Mesenchymal stem cell (in vitro differentiated cells and primary cell): ENCODE measurements at regions not wholly inside any gene's neighbourhood (a gene's known extent, or its start where the extent isn't known, plus 50 kb on each side); places are given as distances from the start of the nearest gene placed in this dataset.

Experiments used
- DNase-seq: peaks from one replicate; pipeline ENCODE4 v3.0.0-alpha.2; 2013
- H2AFZ ChIP-seq: one replicate; pipeline ENCODE4 v1.6.1; 2013; ENCODE audit warnings: low read depth, mild to moderate bottlenecking, control low read depth, inconsistent platforms, low read length, moderate library complexity
- H2AK5ac ChIP-seq: 2 replicates; pipeline ENCODE4 v1.6.1; 2013; ENCODE audit warnings: low read length, moderate library complexity, mild to moderate bottlenecking, inconsistent platforms; ENCODE audit not compliant: severe bottlenecking
- H2BK120ac ChIP-seq: one replicate; pipeline ENCODE4 v1.6.1; 2013; ENCODE audit warnings: low read depth, mild to moderate bottlenecking, inconsistent platforms, low read length, moderate library complexity
- H2BK12ac ChIP-seq, 2 experiments: one replicate each; pipeline ENCODE4 v1.6.1; 2013; ENCODE audit warnings: inconsistent platforms in 2 of 2, low read length in 2 of 2, mild to moderate bottlenecking in 2 of 2, moderate library complexity in 2 of 2, control low read depth in 1 of 2
- H2BK15ac ChIP-seq: one replicate; pipeline ENCODE4 v1.6.1; 2013; ENCODE audit warnings: mild to moderate bottlenecking, low read depth, inconsistent platforms; ENCODE audit not compliant: poor library complexity, severe bottlenecking
- H2BK5ac ChIP-seq: 2 replicates; pipeline ENCODE4 v1.6.1; 2013; ENCODE audit warnings: low read depth, mild to moderate bottlenecking, low read length, control low read depth, inconsistent platforms; ENCODE audit not compliant: poor library complexity, severe bottlenecking
- H3K14ac ChIP-seq, 2 experiments: one replicate each; pipeline ENCODE4 v1.6.1; 2013; ENCODE audit warnings: inconsistent platforms in 2 of 2, low read length in 2 of 2, control low read depth in 1 of 2, mild to moderate bottlenecking in 1 of 2, moderate library complexity in 1 of 2
- H3K18ac ChIP-seq, 2 experiments: one replicate each; pipeline ENCODE4 v1.6.1; 2013; ENCODE audit warnings: inconsistent platforms in 2 of 2, low read length in 2 of 2, control low read depth in 1 of 2, low read depth in 1 of 2, mild to moderate bottlenecking in 1 of 2
- H3K23ac ChIP-seq, 2 experiments: one replicate each; pipeline ENCODE4 v1.6.1; 2013; ENCODE audit warnings: inconsistent platforms in 2 of 2, low read length in 2 of 2, mild to moderate bottlenecking in 2 of 2, moderate library complexity in 2 of 2, control low read depth in 1 of 2
- H3K27ac ChIP-seq: 2 replicates; pipeline ENCODE4 v1.5.1; 2013; ENCODE audit warnings: mild to moderate bottlenecking, moderate library complexity, low read length, control low read depth, inconsistent platforms; ENCODE audit not compliant: poor library complexity, severe bottlenecking
- H3K27me3 ChIP-seq, 2 experiments: 2 replicates each; pipeline versions ENCODE4 v1.6.1 to v1.7.0; 2013; ENCODE audit warnings: low read length in 2 of 2, mild to moderate bottlenecking in 2 of 2, moderate library complexity in 2 of 2, control low read depth in 1 of 2, inconsistent platforms in 1 of 2; ENCODE audit not compliant: control insufficient read depth in 1 of 2, insufficient read depth in 1 of 2
- H3K36me3 ChIP-seq, 2 experiments: 2 replicates each; pipeline versions ENCODE4 v1.6.1 to v1.7.0; 2013; ENCODE audit warnings: low read length in 2 of 2, control low read depth in 1 of 2, inconsistent platforms in 1 of 2, low read depth in 1 of 2, mild to moderate bottlenecking in 1 of 2; ENCODE audit not compliant: insufficient read depth in 2 of 2, control insufficient read depth in 1 of 2
- H3K4ac ChIP-seq, 2 experiments: one replicate each; pipeline ENCODE4 v1.6.1; 2013; ENCODE audit warnings: inconsistent platforms in 2 of 2, low read length in 2 of 2, mild to moderate bottlenecking in 2 of 2, moderate library complexity in 2 of 2, control low read depth in 1 of 2, low read depth in 1 of 2
- H3K4me1 ChIP-seq: 2 replicates; pipeline ENCODE4 v1.6.1; 2013; ENCODE audit warnings: low read depth, low read length, control low read depth; ENCODE audit not compliant: control insufficient read depth, insufficient read depth
- H3K4me2 ChIP-seq: 2 replicates; pipeline ENCODE4 v1.6.1; 2013; ENCODE audit warnings: low read length, mild to moderate bottlenecking, inconsistent platforms; ENCODE audit not compliant: poor library complexity, severe bottlenecking
- H3K4me3 ChIP-seq, 2 experiments: 2 replicates each; pipeline versions ENCODE4 v1.5.1 to v1.7.0; 2013; ENCODE audit warnings: low read length in 2 of 2, mild to moderate bottlenecking in 2 of 2, control low read depth in 1 of 2, low read depth in 1 of 2; ENCODE audit not compliant: insufficient read depth in 1 of 2
- H3K79me1 ChIP-seq: replicated peaks from 2 replicates; pipeline ENCODE4 v1.6.1; 2013; ENCODE audit warnings: mild to moderate bottlenecking, control low read depth, low read length, inconsistent platforms; ENCODE audit not compliant: poor library complexity, severe bottlenecking
- H3K9ac ChIP-seq: 2 replicates; pipeline ENCODE4 v1.7.0; 2013; ENCODE audit warnings: mild to moderate bottlenecking, low read length, moderate library complexity
- H3K9me3 ChIP-seq: 2 replicates; pipeline ENCODE4 v1.7.0; 2013; ENCODE audit warnings: mild to moderate bottlenecking, low read length; ENCODE audit not compliant: control insufficient read depth
- H4K8ac ChIP-seq: one replicate; pipeline ENCODE4 v1.6.1; 2013; ENCODE audit warnings: inconsistent platforms, mild to moderate bottlenecking, low read length, moderate library complexity
- H4K91ac ChIP-seq: one replicate; pipeline ENCODE4 v1.6.1; 2013; ENCODE audit warnings: mild to moderate bottlenecking, low read length, inconsistent platforms
- WGBS: methylation state at CpG from one replicate; pipeline ENCODE4 v1.1.7; 2013; ENCODE audit warnings: mixed read lengths; 5-methylcytosine and 5-hydroxymethylcytosine counted together

DNA sequence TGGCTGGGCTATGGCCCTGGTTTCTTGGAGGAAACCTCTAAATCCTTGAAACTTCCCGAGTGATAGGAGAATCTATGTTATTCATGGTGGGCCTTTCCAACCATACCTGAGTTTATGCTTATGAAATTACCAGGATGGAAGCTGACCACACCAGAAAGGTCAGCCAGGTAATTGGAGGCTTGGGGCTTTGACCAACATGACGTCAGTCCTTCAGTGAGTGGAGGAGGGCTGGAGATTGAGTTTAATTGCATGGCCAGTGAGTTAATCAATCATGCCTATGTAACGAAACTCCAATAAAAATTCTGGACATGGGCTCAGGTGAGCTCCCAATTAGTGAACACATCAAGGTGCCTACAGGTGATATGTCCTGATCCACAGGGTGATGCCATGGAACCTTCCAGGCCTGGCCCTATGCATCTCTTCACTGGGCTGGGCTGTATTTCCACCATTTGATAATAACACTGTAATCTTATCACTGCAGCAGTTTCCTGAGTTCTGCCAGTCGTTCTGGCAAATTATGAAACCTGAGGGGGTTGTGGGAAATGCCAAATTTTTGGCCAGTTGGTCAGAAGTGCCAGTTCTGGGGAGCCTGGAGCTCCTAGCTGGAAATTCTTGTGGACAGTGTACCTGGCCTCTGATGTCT is 106.5 kb downstream of the CDH26 start:
- DNase-seq, result no peak
- no peak overlapping the region for H3K4ac ChIP-seq
- H3K27me3 ChIP-seq, result peaks cover 7 to 41% of the 10 kb centered on the region in 2 experiments
- no peaks in the 10 kb centered on the region for H3K36me3 ChIP-seq
- 67% methylated on average over 4 of the region's 4 CpGs for WGBS
- no peak overlapping the region for H3K23ac ChIP-seq
- H2BK5ac ChIP-seq, result no peak overlapping the region
- no peak overlapping the region for H3K27ac ChIP-seq
- H3K9ac ChIP-seq, result no peak overlapping the region
- H4K91ac ChIP-seq, result no peak overlapping the region
- H3K4me2 ChIP-seq, result no peak overlapping the region
- H3K9me3 ChIP-seq, result peaks cover 7% of the 10 kb centered on the region
- no peak overlapping the region for H3K14ac ChIP-seq
- H3K79me1 ChIP-seq, result no peaks in the 10 kb centered on the region
- no peak overlapping the region for H2AFZ ChIP-seq
- H2BK120ac ChIP-seq, result no peak overlapping the region
- H3K4me1 ChIP-seq, result peaks cover 13% of the 10 kb centered on the region
- no peak overlapping the region for H3K18ac ChIP-seq
- H3K4me3 ChIP-seq, result no peak overlapping the region
- no peak overlapping the region for H4K8ac ChIP-seq
- H2BK12ac ChIP-seq, result no peak overlapping the region
- no peak overlapping the region for H2AK5ac ChIP-seq
- H2BK15ac ChIP-seq, result no peak overlapping the region

DNA sequence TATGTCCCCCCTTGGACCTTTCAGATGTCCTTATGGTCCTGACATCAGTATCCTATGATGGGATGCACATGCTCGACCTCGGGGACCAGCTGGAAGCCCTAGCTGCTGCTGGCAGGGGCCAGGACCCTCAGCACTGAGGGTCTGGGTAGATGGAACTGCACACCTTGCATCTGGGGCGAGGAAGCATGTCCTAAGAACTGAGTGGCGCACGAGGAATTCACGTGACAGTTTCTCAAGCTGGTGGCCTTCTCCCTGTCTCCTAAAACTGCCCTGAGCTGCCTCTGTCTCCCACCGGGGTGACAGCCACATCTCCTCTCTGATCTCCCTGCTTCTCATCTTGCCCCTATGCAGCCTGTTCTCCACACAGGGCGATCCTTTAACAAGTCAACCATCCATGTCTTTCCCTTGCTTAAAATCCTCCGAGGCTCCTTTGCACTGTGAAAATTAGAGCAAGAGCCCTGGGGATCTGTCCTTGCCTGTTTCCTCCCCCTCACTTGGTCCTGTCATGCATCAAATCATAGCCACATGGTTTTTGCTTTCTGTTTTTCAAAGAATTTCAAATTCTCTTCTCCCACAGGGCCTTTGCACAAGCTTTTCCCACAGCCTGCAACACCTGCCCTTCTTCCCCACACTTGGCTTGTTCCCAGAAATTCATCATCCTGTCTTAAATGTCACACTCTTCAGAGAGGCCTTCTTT is 107.7 kb downstream of the CDH26 start:
- Histone ChIP-seq H3K4ac (no peak overlapping the region), H3K9me3 (peaks cover 7% of the 10 kb centered on the region)
- WGBS, result 87% methylated on average over 9 of the region's 9 CpGs

DNA sequence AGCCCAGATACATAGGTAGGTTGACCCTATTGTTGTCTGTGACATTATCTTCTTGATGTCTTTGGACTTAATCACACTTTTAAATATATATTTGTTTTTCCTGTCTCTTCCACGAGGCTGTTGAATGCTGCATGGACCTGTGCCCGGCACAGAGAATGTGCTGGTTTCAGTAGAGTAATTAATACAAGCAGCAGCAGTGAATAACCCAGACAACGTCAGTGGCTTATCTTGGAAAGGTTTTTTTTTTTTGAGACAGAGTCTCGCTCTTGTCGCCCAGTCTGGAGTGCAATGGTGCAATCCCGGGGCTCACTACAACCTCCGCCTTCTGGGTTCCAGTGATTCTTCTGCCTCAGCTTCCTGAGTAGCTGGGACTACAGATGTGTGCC is 108.2 kb downstream of the CDH26 start:
- no peak for DNase-seq
- Histone ChIP-seq H3K23ac (no peak overlapping the region), H2BK15ac (no peak overlapping the region), H3K27me3 (peaks cover 10 to 54% of the 10 kb centered on the region in 2 experiments), H3K36me3 (no peaks in the 10 kb centered on the region), H3K4me3 (no peak overlapping the region), H2AK5ac (no peak overlapping the region), H3K4ac (no peak overlapping the region), H3K4me2 (no peak overlapping the region), H3K9me3 (peaks cover 7% of the 10 kb centered on the region), H2BK12ac (no peak overlapping the region), H3K79me1 (no peaks in the 10 kb centered on the region), H3K18ac (no peak overlapping the region), H2BK5ac (no peak overlapping the region), H3K9ac (no peak overlapping the region), H3K14ac (no peak overlapping the region), H3K27ac (no peak overlapping the region), H4K8ac (no peak overlapping the region), H3K4me1 (peaks cover 13% of the 10 kb centered on the region), H4K91ac (no peak overlapping the region), H2AFZ (no peak overlapping the region), H2BK120ac (no peak overlapping the region)
- WGBS, result 84% methylated on average over 7 of the region's 7 CpGs

More for the DNA sequence above, 107.7 kb downstream of the CDH26 start:
- H3K18ac ChIP-seq, result no peak overlapping the region
- no peak overlapping the region for H4K91ac ChIP-seq
- no peaks in the 10 kb centered on the region for H3K36me3 ChIP-seq
- H2BK5ac ChIP-seq, result no peak overlapping the region
- H2BK15ac ChIP-seq, result no peak overlapping the region
- H3K4me1 ChIP-seq, result peaks cover 13% of the 10 kb centered on the region
- H3K27ac ChIP-seq, result no peak overlapping the region
- no peaks in the 10 kb centered on the region for H3K79me1 ChIP-seq
- no peak overlapping the region for H3K4me2 ChIP-seq
- no peak overlapping the region for H2BK120ac ChIP-seq
- no peak overlapping the region for H3K23ac ChIP-seq
- H2AK5ac ChIP-seq, result no peak overlapping the region
- H2AFZ ChIP-seq, result no peak overlapping the region
- H2BK12ac ChIP-seq, result no peak overlapping the region
- H4K8ac ChIP-seq, result no peak overlapping the region
- DNase-seq, result no peak
- peaks cover 10 to 53% of the 10 kb centered on the region in 2 experiments for H3K27me3 ChIP-seq
- H3K4me3 ChIP-seq, result no peak overlapping the region
- no peak overlapping the region for H3K9ac ChIP-seq
- no peak overlapping the region for H3K14ac ChIP-seq

DNA sequence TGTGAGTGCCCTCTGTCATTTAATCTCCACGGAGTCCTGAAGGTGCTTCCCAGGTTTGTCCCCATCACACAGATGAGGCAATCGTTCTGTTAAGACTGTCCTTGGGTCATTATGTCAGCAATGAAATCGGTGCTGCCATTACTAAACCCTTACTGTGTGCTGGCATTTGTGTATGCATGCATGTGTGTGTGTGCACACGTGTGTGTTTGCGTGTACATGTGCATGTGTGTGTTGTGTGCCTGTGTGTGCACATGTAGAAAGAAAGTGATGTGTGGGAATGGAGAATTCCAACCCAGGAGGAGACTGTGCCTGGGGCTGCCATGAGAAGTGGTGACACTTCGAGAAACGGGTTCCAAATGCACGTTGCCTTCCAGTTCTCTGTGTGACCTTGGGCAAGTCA is 110.3 kb downstream of the CDH26 start:
- Histone ChIP-seq H2BK5ac (no peak overlapping the region), H2BK12ac (no peak overlapping the region), H3K9me3 (peaks cover 7% of the 10 kb centered on the region), H3K36me3 (no peaks in the 10 kb centered on the region), H3K23ac (no peak overlapping the region), H3K4me3 (no peak overlapping the region), H3K4me1 (peaks cover 3% of the 10 kb centered on the region), H3K18ac (no peak overlapping the region), H3K27me3 (peaks cover 10 to 54% of the 10 kb centered on the region in 2 experiments), H3K4me2 (no peak overlapping the region), H2AFZ (no peak overlapping the region), H3K4ac (no peak overlapping the region), H3K27ac (no peak overlapping the region), H2AK5ac (no peak overlapping the region), H4K8ac (no peak overlapping the region), H2BK15ac (no peak overlapping the region), H3K9ac (no peak overlapping the region), H3K79me1 (no peaks in the 10 kb centered on the region), H3K14ac (no peak overlapping the region), H2BK120ac (no peak overlapping the region), H4K91ac (no peak overlapping the region)
- DNase-seq, result no peak
- 66% methylated on average over 5 of the region's 8 CpGs for WGBS
